Astrocyte (in vitro differentiated cells and primary cell): ENCODE measurements at regions not wholly inside any gene's neighbourhood (a gene's known extent, or its start where the extent isn't known, plus 50 kb on each side); places are given as distances from the start of the nearest gene placed in this dataset.

Source experiments
- CTCF ChIP-seq: IDR thresholded peaks from 2 replicates; pipeline ENCODE4 v1.5.1; 2011; ENCODE audit warnings: low read depth, mild to moderate bottlenecking, inconsistent platforms, low read length, moderate library complexity; ENCODE audit not compliant: insufficient read depth
- EZH2 ChIP-seq: IDR thresholded peaks from 2 replicates; pipeline ENCODE4 v1.6.1; 2012; ENCODE audit warnings: mild to moderate bottlenecking, low read length, inconsistent platforms; ENCODE audit not compliant: insufficient read depth

- TF ChIP-seq CTCF: no peak
- TF ChIP-seq EZH2: no peak
Measured at GRCh38 chr10:63719226-63719856, 198.1 kb downstream of the REEP3 start.
